Ishikawa (cell line): ENCODE measurements at regions not wholly inside any gene's neighbourhood (a gene's known extent, or its start where the extent isn't known, plus 50 kb on each side); places are given as distances from the start of the nearest gene placed in this dataset.

Experiments
- CEBPB ChIP-seq: IDR thresholded peaks from 2 replicates; pipeline ENCODE4 v1.6.1; 2012
- RAD21 ChIP-seq: IDR thresholded peaks from 2 replicates; pipeline ENCODE4 v1.6.1; 2012; ENCODE audit warnings: low read depth
- TAF1 ChIP-seq: IDR thresholded peaks from 2 replicates; pipeline ENCODE4 v1.6.1; 2012; ENCODE audit warnings: low read depth, mild to moderate bottlenecking
- TCF12 ChIP-seq: IDR thresholded peaks from 2 replicates; pipeline ENCODE4 v1.6.1; 2012; ENCODE audit warnings: low read depth
- TF ChIP-seq, protein P1 (sequence below): IDR thresholded peaks from 2 replicates; pipeline ENCODE4 v1.6.1; 2012

DNA sequence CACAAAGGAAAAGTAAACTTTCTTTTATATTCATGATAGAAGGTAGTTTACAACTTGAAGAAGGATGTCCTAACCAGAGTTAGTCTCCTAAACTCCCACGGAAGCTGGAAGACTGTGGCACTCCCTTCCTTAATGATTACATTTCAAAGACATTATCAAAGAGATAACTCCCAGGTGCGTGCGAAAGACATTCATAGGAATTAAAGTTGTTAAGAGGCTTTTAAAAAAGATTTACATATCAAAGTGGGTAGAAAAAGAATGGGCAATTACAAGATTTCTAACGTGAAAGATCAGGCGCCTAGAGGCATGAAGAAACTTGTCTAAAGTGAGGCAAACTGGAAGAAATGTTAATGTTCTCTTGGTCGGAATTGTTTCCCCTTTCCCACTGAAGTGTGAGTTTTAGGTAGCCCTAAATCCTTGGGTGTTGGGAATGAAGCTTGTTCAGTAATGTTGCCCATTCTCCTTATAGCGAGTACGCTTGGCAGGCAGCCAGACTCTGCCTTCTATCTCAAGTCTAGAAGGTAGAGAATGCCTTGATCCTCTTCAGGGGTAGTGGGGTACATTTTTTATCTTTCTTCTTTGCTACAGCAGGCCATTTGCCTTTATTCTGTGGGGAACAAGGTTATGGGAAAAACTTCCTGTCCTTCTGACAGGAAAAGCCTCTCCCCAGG, 642.0 kb downstream of the SLC6A15 start:
- no peak for TF ChIP-seq RAD21
- TF ChIP-seq CEBPB, result no peak
- TF ChIP-seq, protein P1, sequence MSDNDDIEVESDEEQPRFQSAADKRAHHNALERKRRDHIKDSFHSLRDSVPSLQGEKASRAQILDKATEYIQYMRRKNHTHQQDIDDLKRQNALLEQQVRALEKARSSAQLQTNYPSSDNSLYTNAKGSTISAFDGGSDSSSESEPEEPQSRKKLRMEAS, result no peak
- TF ChIP-seq TAF1, result no peak
- TF ChIP-seq TCF12, result no peak
